Activated CD4-positive, alpha-beta T cell treated with anti-CD3 and anti-CD28 coated beads, Interleukin-2, amount 50 U/mL, for 48 hours (primary cell): ENCODE measurements at regions not wholly inside any gene's neighbourhood (a gene's known extent, or its start where the extent isn't known, plus 50 kb on each side); places are given as distances from the start of the nearest gene placed in this dataset.

Source experiments
- DNase-seq, 2 experiments: peaks; one replicate each; pipeline ENCODE4 v3.0.0-alpha.2; 2020

DNA sequence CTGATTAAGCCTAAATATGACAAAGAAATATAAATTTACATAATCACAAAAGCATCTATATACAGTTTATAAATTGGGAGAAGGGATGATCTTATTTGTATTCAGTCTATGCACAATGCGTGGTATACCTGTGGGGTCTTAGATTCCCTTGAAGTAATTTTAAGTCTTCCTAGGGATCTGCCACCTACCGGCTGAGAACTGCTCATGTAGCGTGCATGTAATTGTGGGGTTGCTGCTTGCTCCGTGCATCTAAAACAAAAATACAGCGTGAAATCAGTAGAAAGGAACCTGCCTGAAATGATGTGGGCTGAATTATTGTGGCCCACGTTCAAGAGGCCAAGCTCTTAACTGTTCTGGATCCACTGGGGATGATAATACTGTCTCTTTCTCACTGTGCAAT, 187.3 kb downstream of the MBOAT1 start:
- DNase-seq: no peak

DNA sequence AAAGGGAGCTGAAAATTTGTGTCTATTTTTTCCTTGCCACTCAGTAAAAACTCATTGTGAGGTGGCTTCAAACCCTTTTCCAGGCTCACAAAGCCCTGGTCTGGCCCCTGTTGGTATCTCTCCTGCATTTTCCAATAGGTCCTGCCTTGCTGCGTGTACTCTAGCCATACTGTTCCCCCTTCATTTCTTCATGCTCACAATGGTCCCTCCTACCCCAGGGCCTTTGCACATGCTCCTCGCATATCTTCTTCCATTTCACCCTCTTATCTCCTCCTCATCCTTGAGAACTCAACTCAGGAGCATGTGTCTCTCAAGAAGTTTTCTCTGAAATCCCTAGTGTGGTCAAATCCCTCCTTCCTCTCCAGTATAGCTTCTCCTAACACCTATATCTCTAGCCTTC, 186.6 kb downstream of the MBOAT1 start:
- no peak for DNase-seq

DNA sequence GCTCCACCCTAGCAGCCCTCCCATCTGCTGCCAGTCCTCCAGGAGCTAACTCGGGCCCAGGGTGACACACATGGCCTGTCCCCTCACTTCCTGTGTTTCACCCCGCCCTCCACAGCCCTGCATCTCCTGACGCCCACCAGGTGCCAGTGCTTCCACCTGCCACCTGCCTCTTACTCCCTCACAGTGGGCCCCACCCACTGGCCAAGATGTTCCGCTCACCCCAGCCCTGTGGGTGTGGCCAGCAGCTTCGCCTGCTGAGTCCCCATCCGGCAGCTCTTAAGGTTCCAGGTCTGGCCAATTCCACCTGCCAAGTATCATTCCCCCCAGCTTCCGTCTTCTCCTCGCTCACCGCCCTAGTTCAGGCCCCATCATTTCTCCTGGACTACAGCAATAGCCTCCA, 184.1 kb downstream of the MBOAT1 start:
- no peak for DNase-seq

DNA sequence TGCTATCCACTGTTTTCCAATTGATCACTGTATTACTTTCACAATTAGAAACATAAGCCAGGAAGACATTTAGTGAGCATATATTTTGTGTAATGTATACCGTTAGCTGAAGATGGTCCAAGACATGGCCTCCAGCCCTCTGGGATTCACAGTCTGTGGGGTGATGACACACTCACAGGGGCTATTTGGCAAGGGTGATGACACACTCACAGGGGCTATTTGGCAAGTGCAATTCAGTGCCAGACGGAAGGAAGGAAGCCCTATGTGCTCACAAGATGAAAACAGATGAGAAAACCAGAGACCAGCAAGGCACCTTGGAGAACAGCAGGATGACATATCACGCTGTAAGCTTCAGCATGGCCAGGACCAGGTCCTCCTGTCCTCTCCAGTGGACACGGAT, 183.7 kb downstream of the MBOAT1 start:
- DNase-seq: no peak

DNA sequence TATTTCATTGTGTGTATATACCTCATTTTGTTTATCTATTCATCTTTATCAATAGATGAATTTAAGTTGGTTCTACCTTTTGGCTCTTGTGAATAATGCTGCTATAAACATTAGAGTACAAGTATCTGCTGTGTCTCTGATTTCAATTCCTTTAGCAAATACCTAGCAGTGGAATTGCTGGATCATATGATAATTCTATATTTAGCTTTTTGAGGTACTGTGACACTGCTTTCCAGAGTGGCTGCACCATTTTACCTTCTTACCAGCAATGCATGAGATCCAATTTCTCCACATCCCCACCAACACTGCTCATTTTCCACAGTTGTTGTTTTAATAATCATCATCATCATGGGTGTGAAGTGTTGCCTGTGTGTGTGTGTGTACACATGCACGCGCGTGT, 182.3 kb downstream of the MBOAT1 start:
- no peak for DNase-seq

DNA sequence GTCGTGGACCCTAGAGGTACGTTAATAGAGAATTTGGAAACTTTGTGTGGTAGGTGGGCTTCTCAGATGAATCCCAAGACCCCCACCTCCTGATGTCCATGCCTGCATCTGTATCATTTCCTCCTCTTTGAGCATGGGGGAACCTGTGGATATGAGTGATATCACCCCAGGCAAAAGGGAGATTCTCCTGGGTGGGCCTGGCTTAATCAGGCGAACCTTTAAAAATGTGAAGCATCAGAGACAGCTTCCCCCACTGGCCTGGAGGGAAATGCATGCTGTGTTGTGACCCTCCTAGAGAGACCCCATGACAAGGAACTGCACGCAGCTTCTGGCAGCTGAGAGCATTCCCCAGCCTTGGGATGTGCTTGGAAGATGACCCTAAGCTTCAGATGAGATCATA, 180.9 kb downstream of the MBOAT1 start:
- DNase-seq: no peak

DNA sequence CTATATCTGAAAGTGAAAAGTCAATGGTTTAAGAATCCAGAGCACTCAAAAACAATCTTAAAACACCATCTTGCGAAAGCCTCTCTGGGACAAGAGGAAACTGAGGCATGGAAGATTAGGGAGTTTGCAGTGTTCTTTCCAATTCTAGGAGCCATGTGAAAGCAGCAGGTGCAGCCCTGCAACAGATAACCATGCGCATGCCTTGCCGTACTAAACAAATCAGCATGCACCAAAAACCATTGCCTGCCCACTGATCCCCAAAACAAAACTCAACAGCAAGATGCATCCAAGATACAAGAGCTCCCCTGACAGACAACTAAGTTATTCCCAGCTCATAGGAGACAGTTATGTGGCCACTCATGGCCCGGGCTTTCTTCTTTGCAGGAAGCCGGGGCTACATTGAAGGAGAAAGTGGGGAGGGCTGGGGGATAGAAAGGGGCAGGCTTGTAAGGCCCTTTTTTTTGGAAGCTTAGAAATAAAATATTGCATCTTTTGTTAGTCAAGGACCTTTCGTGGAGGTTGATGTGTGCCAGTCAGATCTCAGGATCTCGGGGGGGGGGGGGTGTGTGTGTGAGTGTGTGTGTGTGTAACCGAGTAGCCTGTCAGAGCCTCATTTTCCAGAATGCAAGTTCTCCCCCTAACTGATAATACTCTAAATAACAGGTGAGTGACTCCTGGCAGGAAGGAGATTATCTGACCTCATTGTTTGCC, 178.4 kb downstream of the MBOAT1 start:
- DNase-seq: no peak

DNA sequence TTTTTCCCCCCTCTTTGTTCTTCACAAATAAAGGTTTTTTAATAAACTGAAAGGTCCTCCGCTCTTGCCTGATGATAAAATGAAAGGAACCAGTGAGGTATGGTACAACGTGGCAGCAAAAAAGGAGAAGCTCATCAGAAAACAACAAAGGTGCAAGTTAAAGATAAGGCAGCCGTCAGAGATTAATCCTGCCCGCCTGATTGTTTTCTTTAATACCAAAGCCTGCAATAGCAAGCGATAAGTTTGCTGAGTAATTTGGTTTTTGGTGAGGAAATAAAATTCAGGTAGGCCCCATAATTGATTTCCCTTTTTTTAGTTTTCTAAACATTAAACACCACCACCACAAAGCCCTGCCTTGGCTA, 177.9 kb downstream of the MBOAT1 start:
- DNase-seq: no peak

DNA sequence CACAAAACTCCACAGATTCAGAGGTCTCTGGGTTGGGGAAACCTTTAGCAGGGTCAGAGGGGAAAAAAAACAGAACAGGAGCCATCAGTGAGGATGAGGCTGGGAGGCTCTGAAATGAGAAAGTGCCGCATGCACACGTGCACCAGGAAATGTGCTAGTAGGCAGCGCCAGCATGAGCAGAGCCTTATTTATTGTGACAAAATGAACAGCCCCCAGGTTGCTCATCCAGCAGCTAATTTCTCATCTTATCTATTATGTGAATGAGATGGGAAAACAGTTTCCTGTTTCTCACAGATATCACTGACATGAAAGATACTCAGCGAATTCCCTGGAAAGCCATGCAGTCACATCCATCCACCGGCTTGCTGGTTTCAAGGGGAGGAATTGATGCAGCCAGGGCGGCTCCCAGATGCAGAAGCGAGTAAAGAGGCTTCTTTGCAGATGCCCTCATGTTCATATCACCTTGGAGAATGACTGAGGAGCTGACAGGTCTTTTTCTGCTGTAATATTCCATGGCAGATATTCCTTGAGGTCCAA, 176.1 kb downstream of the MBOAT1 start:
- DNase-seq: no peak

DNA sequence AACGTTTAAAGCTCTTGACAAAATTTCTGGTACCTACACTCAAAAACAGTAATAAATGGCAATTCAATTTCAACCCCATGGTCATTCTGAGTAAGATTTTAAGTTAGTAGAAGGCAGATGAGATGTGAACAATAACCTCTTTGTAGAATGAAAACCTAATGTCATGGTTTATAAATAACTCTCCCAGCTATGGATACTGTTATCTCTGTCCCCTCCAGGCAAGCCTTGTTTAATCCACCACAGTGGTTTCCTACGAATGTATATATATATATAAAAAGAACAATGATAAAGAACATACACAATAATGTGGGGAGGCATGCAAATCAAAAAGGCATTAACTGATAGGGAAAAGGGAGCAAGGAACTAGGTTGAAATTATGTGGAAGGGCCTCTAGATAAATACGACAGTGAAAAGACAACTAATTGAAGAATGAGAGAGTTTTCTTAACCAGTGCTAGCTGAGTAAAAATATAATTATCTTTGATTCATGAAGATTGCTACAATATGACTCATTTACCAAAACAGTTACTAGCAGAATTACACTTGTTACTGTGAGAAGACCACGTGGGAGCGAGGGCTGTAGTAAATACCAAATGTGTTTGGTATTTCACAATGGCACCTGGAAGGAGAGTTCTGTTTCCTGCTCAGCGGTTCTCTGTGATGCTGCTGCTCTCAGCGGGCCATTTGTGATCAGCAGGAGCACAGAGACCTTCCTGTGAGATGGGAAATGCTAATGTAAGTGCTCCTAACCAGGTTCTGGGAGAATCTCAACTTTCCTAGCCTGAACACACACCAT, 173.7 kb downstream of the MBOAT1 start:
- DNase-seq: no peak

DNA sequence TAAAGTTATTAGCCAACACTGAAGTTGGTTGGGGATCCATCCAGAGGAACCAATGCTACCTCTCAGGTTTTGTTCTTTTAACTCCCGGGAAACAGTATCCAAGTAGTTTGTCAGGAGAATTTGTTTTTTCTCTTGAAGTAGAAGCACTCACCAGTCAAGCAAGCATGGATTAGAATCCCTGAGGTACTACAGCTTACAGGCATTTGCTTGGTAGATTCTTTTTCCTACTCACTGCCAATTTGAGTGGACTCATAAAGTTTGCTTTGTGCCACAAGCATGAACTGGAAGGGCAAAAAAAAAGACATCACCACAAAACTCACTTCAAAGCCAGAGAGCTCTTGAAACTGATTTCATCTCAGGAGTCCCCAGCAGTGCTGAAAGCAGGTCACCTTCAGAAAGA, 167.4 kb downstream of the MBOAT1 start:
- DNase-seq: no peak
